ENCODE measurements at regions not wholly inside any gene's neighbourhood (a gene's known extent, or its start where the extent isn't known, plus 50 kb on each side); places are given as distances from the start of the nearest gene placed in this dataset.

DNA sequence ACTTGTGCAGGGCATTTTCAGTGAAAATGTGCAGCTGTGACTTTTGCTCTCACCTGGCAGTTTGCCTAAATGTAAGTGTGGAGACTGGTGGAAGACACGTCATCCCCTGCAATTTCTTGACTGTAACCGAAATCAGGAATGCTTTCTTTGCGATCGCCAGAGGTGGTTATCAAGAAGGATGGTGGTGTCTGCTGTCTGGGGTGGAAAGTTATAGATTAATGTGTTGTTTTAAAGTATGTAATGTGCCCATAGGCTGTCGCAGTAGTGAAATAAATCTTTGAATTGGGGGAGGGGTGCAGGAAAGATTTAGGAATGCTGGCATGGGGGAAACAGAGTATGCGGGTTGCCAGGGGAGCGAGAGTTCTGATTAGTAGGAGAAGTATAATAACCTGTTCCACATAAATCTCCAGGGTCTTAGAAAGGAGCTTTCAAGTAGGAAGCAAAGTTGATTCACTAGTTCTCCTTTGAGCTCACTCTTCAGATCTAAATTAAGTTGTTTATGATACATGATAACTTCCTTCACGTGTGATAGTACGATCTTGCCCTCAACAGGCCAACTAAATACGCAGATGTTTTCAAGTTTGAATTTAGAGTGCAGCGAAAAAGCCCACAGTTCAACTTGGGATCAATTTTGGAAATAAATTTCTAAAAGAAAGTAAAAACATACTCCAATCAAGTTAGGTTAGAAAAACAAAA lies 1520.0 kb upstream of the SLC10A2 start:
- no peak for DNase-seq (ENCODE audit: low spot score in 2 of 2)
- TF ChIP-seq POLR2A (IDR thresholded peaks at IDR 0.05) (no peak), POLR2AphosphoS5 (IDR thresholded peaks at IDR 0.05) (no peak)
- TF ChIP-seq, protein P1, sequence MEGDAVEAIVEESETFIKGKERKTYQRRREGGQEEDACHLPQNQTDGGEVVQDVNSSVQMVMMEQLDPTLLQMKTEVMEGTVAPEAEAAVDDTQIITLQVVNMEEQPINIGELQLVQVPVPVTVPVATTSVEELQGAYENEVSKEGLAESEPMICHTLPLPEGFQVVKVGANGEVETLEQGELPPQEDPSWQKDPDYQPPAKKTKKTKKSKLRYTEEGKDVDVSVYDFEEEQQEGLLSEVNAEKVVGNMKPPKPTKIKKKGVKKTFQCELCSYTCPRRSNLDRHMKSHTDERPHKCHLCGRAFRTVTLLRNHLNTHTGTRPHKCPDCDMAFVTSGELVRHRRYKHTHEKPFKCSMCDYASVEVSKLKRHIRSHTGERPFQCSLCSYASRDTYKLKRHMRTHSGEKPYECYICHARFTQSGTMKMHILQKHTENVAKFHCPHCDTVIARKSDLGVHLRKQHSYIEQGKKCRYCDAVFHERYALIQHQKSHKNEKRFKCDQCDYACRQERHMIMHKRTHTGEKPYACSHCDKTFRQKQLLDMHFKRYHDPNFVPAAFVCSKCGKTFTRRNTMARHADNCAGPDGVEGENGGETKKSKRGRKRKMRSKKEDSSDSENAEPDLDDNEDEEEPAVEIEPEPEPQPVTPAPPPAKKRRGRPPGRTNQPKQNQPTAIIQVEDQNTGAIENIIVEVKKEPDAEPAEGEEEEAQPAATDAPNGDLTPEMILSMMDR (IDR thresholded peaks at IDR 0.05), result no peak
- intact Hi-C loops (cut with DNase I; ENCODE audit: low total_unique reads), result no loop called here
- H3K36me3 ChIP-seq, result no peaks in the 10 kb centered on the region
- no peaks in the 10 kb centered on the region for H3K27me3 ChIP-seq
- H3K9me3 ChIP-seq, result no peaks in the 10 kb centered on the region
- no peak overlapping the region for H3K4me3 ChIP-seq
- no peak overlapping the region for H3K27ac ChIP-seq
- no peaks in the 10 kb centered on the region for H3K4me1 ChIP-seq

DNA sequence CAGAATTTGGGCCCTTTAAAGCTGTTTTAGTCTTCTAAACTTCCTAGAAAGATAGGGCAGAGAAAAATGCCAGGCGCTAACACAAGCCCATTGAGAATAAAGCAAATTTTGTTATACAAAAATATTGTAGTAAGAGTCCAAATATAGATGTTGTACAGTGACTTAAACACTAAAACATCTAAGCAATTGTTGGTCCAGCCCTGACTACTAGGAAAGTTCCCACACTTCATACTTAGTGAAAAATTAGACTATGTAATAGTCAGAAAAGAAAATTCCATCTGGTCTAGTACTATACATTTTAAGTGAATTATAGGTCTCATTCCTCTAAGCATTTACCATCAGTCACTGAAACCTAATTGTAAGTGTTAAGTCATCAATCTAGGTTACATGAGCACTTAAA lies 1518.3 kb upstream of the SLC10A2 start:
- no peak overlapping the region for H3K4me3 ChIP-seq
- H3K27me3 ChIP-seq, result no peaks in the 10 kb centered on the region
- H3K27ac ChIP-seq, result no peak overlapping the region
- no peaks in the 10 kb centered on the region for H3K36me3 ChIP-seq
- H3K9me3 ChIP-seq, result no peaks in the 10 kb centered on the region
- no peaks in the 10 kb centered on the region for H3K4me1 ChIP-seq
- TF ChIP-seq POLR2A (IDR thresholded peaks at IDR 0.05) (no peak), POLR2AphosphoS5 (IDR thresholded peaks at IDR 0.05) (no peak)
- TF ChIP-seq, protein P1 (IDR thresholded peaks at IDR 0.05), result no peak
- intact Hi-C loops (cut with DNase I; ENCODE audit: low total_unique reads), result no loop called here
- DNase-seq (ENCODE audit: low spot score in 2 of 2), result no peak

DNA sequence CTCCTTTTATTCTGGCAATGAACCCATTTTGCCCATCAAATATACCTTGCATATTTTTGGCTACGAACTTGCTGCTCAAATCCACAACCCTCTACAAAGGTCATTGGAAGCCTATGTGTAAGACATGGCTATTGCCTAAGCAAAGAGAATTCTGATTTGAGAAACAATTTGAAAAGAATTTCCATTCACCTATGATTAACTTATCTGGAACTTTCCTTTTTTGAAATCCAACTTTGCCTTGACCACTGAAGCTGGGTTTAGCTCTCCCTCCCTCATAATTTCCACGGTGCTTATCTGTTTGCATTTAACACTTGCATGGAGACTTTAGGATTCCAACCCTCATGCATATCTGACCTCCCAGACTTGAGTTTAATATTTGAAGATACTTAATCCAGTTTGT lies 1514.7 kb upstream of the SLC10A2 start:
- Histone ChIP-seq H3K27me3 (no peaks in the 10 kb centered on the region), H3K36me3 (no peaks in the 10 kb centered on the region), H3K27ac (no peak overlapping the region), H3K9me3 (no peaks in the 10 kb centered on the region), H3K4me1 (no peaks in the 10 kb centered on the region), H3K4me3 (no peak overlapping the region)
- DNase-seq (ENCODE audit: low spot score in 2 of 2), result no peak
- TF ChIP-seq POLR2A (IDR thresholded peaks at IDR 0.05), result no peak
- TF ChIP-seq POLR2AphosphoS5 (IDR thresholded peaks at IDR 0.05), result no peak
- TF ChIP-seq, protein P1 (IDR thresholded peaks at IDR 0.05), result no peak
- intact Hi-C loops (cut with DNase I; ENCODE audit: low total_unique reads), result no loop called here

DNA sequence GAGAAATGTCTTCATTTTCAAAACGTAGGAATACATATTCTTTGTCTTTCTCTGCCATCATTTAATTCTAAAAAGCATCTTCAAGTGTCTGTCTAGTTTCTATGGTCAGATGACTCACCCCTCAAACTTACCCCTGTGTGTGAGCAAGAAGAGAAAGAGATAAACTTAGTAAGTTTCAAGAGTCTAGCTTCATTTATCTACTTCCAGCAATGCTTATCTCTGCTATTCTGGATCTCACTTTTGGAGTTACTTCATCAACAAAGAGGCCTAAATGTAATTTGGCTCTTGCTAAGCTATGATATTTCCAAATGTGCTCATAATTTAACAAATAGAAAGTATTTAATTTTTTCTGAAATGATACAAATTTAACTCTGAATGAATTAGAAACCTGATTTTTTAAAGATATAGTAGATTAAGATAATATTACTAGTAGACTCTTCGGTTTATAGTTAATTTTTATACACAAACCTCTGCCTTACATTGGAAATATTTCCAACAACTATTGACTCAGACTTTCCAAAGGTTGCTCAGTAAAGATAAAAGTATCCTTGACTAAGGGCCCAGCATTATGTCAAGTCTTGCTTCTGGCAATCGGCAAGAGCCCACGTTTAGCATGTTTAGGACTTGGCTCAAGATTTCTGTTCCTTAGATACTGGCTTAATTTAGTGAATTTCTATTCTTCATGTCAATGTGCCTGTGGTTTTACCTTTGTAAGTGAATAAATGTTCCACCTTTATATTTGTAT lies 1511.0 kb upstream of the SLC10A2 start:
- intact Hi-C loops (cut with DNase I; ENCODE audit: low total_unique reads), result no loop called here
- TF ChIP-seq POLR2A (IDR thresholded peaks at IDR 0.05) (no peak), POLR2AphosphoS5 (IDR thresholded peaks at IDR 0.05) (no peak)
- TF ChIP-seq, protein P1 (IDR thresholded peaks at IDR 0.05), result no peak
- no peak for DNase-seq (ENCODE audit: low spot score in 2 of 2)
- H3K4me3 ChIP-seq, result no peak overlapping the region
- no peaks in the 10 kb centered on the region for H3K36me3 ChIP-seq
- no peaks in the 10 kb centered on the region for H3K4me1 ChIP-seq
- H3K27me3 ChIP-seq, result no peaks in the 10 kb centered on the region
- H3K9me3 ChIP-seq, result no peaks in the 10 kb centered on the region
- H3K27ac ChIP-seq, result no peak overlapping the region

DNA sequence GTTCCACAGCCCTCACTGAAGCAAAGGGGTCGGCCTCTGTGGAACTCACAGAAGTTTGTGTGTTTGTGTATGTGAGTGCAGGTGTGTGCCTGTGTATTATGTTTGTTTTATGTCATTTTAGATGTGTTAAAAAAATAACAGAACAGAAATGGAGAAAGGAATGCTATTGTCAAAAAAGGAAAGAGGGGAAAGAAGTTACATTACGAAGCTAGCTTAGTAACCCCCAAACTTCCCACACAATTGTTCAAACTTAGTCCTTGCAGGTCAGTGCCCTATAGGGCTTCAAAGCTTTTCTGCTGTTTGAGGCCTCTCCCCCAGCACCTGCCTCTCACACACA lies 1505.6 kb upstream of the SLC10A2 start:
- H3K4me1 ChIP-seq, result no peaks in the 10 kb centered on the region
- peak overlapping the region in 1 of 2 donors; percentile 59 for H3K27ac ChIP-seq
- no peaks in the 10 kb centered on the region for H3K27me3 ChIP-seq
- H3K4me3 ChIP-seq, result no peak overlapping the region
- H3K36me3 ChIP-seq, result no peaks in the 10 kb centered on the region
- no peak for DNase-seq (ENCODE audit: low spot score in 2 of 2)
- intact Hi-C loops (cut with DNase I; ENCODE audit: low total_unique reads), result no loop called here
- TF ChIP-seq, protein P1 (IDR thresholded peaks at IDR 0.05), result no peak
- TF ChIP-seq POLR2A (IDR thresholded peaks at IDR 0.05) (no peak), POLR2AphosphoS5 (IDR thresholded peaks at IDR 0.05) (no peak)
- H3K9me3 ChIP-seq, result no peaks in the 10 kb centered on the region

Measured in breast epithelium (tissue), 4 donors.